HG02938 (cell line): ENCODE measurements at regions not wholly inside any gene's neighbourhood (a gene's known extent, or its start where the extent isn't known, plus 50 kb on each side); places are given as distances from the start of the nearest gene placed in this dataset.
"Not testable (repeated sequence)": the region's sequence is repeated elsewhere in the genome, so short reads cannot be mapped to it uniquely, and the experiment has no call there.

Source experiments
- ATAC-seq: cut with Tn5 transposase; IDR thresholded peaks from one replicate; pipeline ENCODE4 v1.9.1; 2021; ENCODE audit warnings: mild to moderate bottlenecking, moderate library complexity; ENCODE audit not compliant: unreplicated experiment

GRCh38 chr6:71197780-71198179, 90.8 kb upstream of the OGFRL1 start:
- no peak for ATAC-seq

GRCh38 chr6:71198908-71199307, 89.7 kb upstream of the OGFRL1 start:
- ATAC-seq, result no peak

- no peak for ATAC-seq
Observed at GRCh38 chr6:71199736-71200135, 88.9 kb upstream of the OGFRL1 start.

- no peak for ATAC-seq
Observed at GRCh38 chr6:71203206-71203605, 85.4 kb upstream of the OGFRL1 start.

GRCh38 chr6:71204741-71205140, 83.9 kb upstream of the OGFRL1 start:
- ATAC-seq, result no peak

GRCh38 chr6:71205336-71205956, 83.2 kb upstream of the OGFRL1 start:
- ATAC-seq, result no peak

- no peak for ATAC-seq
Observed at GRCh38 chr6:71206089-71206488, 82.5 kb upstream of the OGFRL1 start.

- no peak for ATAC-seq
Observed at GRCh38 chr6:71209206-71209605, 79.4 kb upstream of the OGFRL1 start.

- ATAC-seq, result no peak
Observed at GRCh38 chr6:71209626-71210025, 79.0 kb upstream of the OGFRL1 start.

GRCh38 chr6:71211799-71212198, 76.8 kb upstream of the OGFRL1 start:
- ATAC-seq, result no peak

- no peak for ATAC-seq
Observed at GRCh38 chr6:71220466-71220865, 68.1 kb upstream of the OGFRL1 start.

GRCh38 chr6:71222671-71223070, 65.9 kb upstream of the OGFRL1 start:
- no peak for ATAC-seq

- no peak for ATAC-seq
Observed at GRCh38 chr6:71224011-71224410, 64.6 kb upstream of the OGFRL1 start.

- ATAC-seq, result no peak
Observed at GRCh38 chr6:71226151-71226550, 62.5 kb upstream of the OGFRL1 start.

- ATAC-seq, result no peak
Observed at GRCh38 chr6:71228461-71229041, 60.1 kb upstream of the OGFRL1 start.

- no peak for ATAC-seq
Observed at GRCh38 chr6:71229477-71229876, 59.1 kb upstream of the OGFRL1 start.

GRCh38 chr6:71232890-71233289, 55.7 kb upstream of the OGFRL1 start:
- not testable (repeated sequence) for ATAC-seq

- no peak for ATAC-seq
Observed at GRCh38 chr6:71236926-71237434, 51.6 kb upstream of the OGFRL1 start.

- no peak for ATAC-seq
Observed at GRCh38 chr6:71238351-71238750, 50.3 kb upstream of the OGFRL1 start.
